Stomach smooth muscle (tissue), 2 donors: ENCODE measurements at regions not wholly inside any gene's neighbourhood (a gene's known extent, or its start where the extent isn't known, plus 50 kb on each side); places are given as distances from the start of the nearest gene placed in this dataset.

ENCODE experiments used
- H3K27ac ChIP-seq: one replicate; pipeline ENCODE4 v1.7.0; 2013; ENCODE audit warnings: mild to moderate bottlenecking, low read length, inconsistent platforms
- H3K27me3 ChIP-seq, 2 donors: one replicate each; pipeline ENCODE4 v1.7.0; 2013; ENCODE audit warnings: low read length in 2 of 2; ENCODE audit not compliant: insufficient read depth in 2 of 2, control insufficient read depth in 1 of 2
- H3K36me3 ChIP-seq, 2 donors: one replicate each; pipeline ENCODE4 v1.7.0; 2013; ENCODE audit warnings: low read length in 2 of 2; ENCODE audit not compliant: control insufficient read depth in 2 of 2, insufficient read depth in 2 of 2
- H3K4me1 ChIP-seq: one replicate; pipeline ENCODE4 v1.7.0; 2013; ENCODE audit warnings: low read length; ENCODE audit not compliant: control insufficient read depth, insufficient read depth
- H3K4me3 ChIP-seq, 2 donors: one replicate each; pipeline ENCODE4 v1.7.0; 2013; ENCODE audit warnings: low read length in 2 of 2
- H3K9ac ChIP-seq, 2 donors: one replicate each; pipeline ENCODE4 v1.7.0; 2013; ENCODE audit warnings: low read length in 2 of 2, mild to moderate bottlenecking in 1 of 2
- H3K9me3 ChIP-seq, 2 donors: one replicate each; pipeline ENCODE4 v1.7.0; 2013; ENCODE audit warnings: low read length in 2 of 2; ENCODE audit not compliant: control insufficient read depth in 2 of 2
- donor health status: healthy.
- donor health status: Pancreatic carcinoma.

- H3K9me3 ChIP-seq = peaks cover 2 to 8% of the 10 kb centered on the region in 2 donors
- H3K36me3 ChIP-seq = no peaks in the 10 kb centered on the region
- H3K9ac ChIP-seq = no peak overlapping the region
- H3K4me3 ChIP-seq = no peak overlapping the region
- H3K27ac ChIP-seq = no peak overlapping the region
- no peaks in the 10 kb centered on the region for H3K4me1 ChIP-seq
- H3K27me3 ChIP-seq = peaks cover 0 to 4% of the 10 kb centered on the region in 2 donors
Measured at GRCh38 chr10:5310914-5311313, 53.9 kb upstream of the UCN3 start.

GRCh38 chr10:5311617-5312016, 53.1 kb upstream of the UCN3 start:
- Histone ChIP-seq H3K4me1 (no peaks in the 10 kb centered on the region), H3K27me3 (peaks cover 0 to 4% of the 10 kb centered on the region in 2 donors), H3K4me3 (no peak overlapping the region), H3K9me3 (peaks cover 2 to 6% of the 10 kb centered on the region in 2 donors), H3K27ac (no peak overlapping the region), H3K9ac (no peak overlapping the region), H3K36me3 (no peaks in the 10 kb centered on the region)

- Histone ChIP-seq H3K4me1 (no peaks in the 10 kb centered on the region), H3K9me3 (peaks cover 2 to 4% of the 10 kb centered on the region in 2 donors), H3K27me3 (peaks cover 0 to 4% of the 10 kb centered on the region in 2 donors), H3K9ac (no peak overlapping the region), H3K4me3 (no peak overlapping the region), H3K27ac (no peak overlapping the region), H3K36me3 (no peaks in the 10 kb centered on the region)
Measured at GRCh38 chr10:5314840-5315239, 49.9 kb upstream of the UCN3 start.
